ENCODE measurements at regions not wholly inside any gene's neighbourhood (a gene's known extent, or its start where the extent isn't known, plus 50 kb on each side); places are given as distances from the start of the nearest gene placed in this dataset.

DNA sequence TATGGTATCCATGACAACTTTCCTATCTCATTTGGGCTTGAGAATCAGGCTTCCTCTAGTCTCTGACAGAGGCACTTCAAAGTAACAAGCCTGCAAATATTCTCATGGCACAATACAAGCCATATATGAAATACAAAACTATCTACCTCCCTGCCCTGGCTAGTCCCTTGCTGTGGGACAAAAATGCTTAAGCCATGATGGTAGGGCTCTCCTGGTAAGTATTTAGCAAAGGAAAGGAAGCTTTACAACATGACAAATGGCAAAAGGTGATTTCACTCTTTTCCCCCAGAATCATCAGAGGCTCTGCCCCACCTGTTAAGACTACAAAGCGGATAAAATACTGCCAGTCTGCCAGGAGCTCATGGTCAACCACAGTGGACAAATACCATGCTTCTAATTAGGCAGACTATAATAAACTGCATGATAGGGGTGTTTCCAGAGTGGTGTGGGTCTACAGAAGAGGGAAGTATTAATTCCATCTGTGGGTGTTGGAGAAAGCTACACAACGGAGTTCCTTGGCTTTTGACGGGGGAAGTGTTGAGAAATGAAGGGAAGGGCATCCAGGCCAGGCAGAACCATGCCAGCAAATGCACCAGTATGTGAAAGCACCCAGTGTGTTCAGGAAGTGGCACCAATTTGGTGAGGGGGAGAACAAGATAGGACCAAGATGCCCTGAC, 92.9 kb downstream of the SPTSSA start (continued):
- TF ChIP-seq RELA (CRISPR knock-in tag; IDR thresholded peaks at IDR 0.05) (no peak), ZZZ3 (CRISPR knock-in tag; IDR thresholded peaks at IDR 0.05; ENCODE audit: borderline replicate concordance) (no peak), ZNF33B (CRISPR knock-in tag; IDR thresholded peaks at IDR 0.05) (peak; percentile 69), RFX1 (IDR thresholded peaks at IDR 0.05) (peak; percentile 39; the same call in 1 of the 2 replicates), NFATC3 (CRISPR knock-in tag; IDR thresholded peaks at IDR 0.05) (0 out of 2 replicates have a peak, but pooled peaks have one; percentile 5), ZNF558 (CRISPR knock-in tag; IDR thresholded peaks at IDR 0.05; ENCODE audit: borderline replicate concordance) (no peak), ZBTB20 (CRISPR knock-in tag; IDR thresholded peaks at IDR 0.05; ENCODE audit: borderline replicate concordance, low read depth) (no peak), ZNF781 (CRISPR knock-in tag; IDR thresholded peaks at IDR 0.05; ENCODE audit: borderline replicate concordance, not compliant biosample characterization) (peak; percentile 43), ZNF552 (CRISPR knock-in tag; IDR thresholded peaks at IDR 0.05; ENCODE audit: borderline replicate concordance) (no peak), FOXA1 (IDR thresholded peaks at IDR 0.05) (no peak), FOXA1 (CRISPR knock-in tag; IDR thresholded peaks at IDR 0.05) (no peak), TAF15 (IDR thresholded peaks at IDR 0.05; ENCODE audit: low read depth, low read length, poor library complexity, severe bottlenecking) (no peak), ZNF501 (CRISPR knock-in tag; IDR thresholded peaks at IDR 0.05) (no peak), ZNF17 (CRISPR knock-in tag; IDR thresholded peaks at IDR 0.05) (peak; percentile 19; the same call in 1 of the 2 replicates), KLF16 (CRISPR knock-in tag; IDR thresholded peaks at IDR 0.05) (no peak), TOE1 (CRISPR knock-in tag; IDR thresholded peaks at IDR 0.05) (no peak), BCL6 (CRISPR knock-in tag; IDR thresholded peaks at IDR 0.05) (no peak), MEIS2 (CRISPR knock-in tag; IDR thresholded peaks at IDR 0.05) (no peak), SOX6 (IDR thresholded peaks at IDR 0.05) (no peak), SOX6 (CRISPR knock-in tag; IDR thresholded peaks at IDR 0.05) (no peak), KLF11 (CRISPR knock-in tag; IDR thresholded peaks at IDR 0.05) (no peak)
- TF ChIP-seq, protein P1, sequence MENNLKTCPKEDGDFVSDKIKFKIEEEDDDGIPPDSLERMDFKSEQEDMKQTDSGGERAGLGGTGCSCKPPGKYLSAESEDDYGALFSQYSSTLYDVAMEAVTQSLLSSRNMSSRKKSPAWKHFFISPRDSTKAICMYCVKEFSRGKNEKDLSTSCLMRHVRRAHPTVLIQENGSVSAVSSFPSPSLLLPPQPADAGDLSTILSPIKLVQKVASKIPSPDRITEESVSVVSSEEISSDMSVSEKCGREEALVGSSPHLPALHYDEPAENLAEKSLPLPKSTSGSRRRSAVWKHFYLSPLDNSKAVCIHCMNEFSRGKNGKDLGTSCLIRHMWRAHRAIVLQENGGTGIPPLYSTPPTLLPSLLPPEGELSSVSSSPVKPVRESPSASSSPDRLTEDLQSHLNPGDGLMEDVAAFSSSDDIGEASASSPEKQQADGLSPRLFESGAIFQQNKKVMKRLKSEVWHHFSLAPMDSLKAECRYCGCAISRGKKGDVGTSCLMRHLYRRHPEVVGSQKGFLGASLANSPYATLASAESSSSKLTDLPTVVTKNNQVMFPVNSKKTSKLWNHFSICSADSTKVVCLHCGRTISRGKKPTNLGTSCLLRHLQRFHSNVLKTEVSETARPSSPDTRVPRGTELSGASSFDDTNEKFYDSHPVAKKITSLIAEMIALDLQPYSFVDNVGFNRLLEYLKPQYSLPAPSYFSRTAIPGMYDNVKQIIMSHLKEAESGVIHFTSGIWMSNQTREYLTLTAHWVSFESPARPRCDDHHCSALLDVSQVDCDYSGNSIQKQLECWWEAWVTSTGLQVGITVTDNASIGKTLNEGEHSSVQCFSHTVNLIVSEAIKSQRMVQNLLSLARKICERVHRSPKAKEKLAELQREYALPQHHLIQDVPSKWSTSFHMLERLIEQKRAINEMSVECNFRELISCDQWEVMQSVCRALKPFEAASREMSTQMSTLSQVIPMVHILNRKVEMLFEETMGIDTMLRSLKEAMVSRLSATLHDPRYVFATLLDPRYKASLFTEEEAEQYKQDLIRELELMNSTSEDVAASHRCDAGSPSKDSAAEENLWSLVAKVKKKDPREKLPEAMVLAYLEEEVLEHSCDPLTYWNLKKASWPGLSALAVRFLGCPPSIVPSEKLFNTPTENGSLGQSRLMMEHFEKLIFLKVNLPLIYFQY (CRISPR knock-in tag; IDR thresholded peaks at IDR 0.05; ENCODE audit: borderline replicate concordance), result no peak
- TF ChIP-seq, protein P2, sequence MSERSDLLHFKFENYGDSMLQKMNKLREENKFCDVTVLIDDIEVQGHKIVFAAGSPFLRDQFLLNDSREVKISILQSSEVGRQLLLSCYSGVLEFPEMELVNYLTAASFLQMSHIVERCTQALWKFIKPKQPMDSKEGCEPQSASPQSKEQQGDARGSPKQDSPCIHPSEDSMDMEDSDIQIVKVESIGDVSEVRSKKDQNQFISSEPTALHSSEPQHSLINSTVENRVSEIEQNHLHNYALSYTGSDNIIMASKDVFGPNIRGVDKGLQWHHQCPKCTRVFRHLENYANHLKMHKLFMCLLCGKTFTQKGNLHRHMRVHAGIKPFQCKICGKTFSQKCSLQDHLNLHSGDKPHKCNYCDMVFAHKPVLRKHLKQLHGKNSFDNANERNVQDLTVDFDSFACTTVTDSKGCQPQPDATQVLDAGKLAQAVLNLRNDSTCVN (CRISPR knock-in tag; IDR thresholded peaks at IDR 0.05; ENCODE audit: borderline replicate concordance), result no peak
- TF ChIP-seq, protein P3, sequence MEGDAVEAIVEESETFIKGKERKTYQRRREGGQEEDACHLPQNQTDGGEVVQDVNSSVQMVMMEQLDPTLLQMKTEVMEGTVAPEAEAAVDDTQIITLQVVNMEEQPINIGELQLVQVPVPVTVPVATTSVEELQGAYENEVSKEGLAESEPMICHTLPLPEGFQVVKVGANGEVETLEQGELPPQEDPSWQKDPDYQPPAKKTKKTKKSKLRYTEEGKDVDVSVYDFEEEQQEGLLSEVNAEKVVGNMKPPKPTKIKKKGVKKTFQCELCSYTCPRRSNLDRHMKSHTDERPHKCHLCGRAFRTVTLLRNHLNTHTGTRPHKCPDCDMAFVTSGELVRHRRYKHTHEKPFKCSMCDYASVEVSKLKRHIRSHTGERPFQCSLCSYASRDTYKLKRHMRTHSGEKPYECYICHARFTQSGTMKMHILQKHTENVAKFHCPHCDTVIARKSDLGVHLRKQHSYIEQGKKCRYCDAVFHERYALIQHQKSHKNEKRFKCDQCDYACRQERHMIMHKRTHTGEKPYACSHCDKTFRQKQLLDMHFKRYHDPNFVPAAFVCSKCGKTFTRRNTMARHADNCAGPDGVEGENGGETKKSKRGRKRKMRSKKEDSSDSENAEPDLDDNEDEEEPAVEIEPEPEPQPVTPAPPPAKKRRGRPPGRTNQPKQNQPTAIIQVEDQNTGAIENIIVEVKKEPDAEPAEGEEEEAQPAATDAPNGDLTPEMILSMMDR (CRISPR knock-in tag; IDR thresholded peaks at IDR 0.05), result no peak
- TF ChIP-seq, protein P4, sequence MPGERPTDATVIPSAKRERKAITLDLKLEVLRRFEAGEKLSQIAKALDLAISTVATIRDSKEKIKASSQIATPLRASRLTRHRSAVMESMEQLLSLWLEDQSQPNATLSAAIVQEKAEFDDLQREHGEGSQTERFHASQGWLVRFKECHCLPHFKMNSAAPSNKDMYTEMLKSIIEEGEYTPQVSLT (CRISPR knock-in tag; IDR thresholded peaks at IDR 0.05; ENCODE audit: borderline replicate concordance, low read depth), result 0 out of 2 replicates have a peak, but pooled peaks have one; percentile 67

Measured in HepG2 (cell line).